Right lobe of liver (tissue), 4 donors: ENCODE measurements at regions not wholly inside any gene's neighbourhood (a gene's known extent, or its start where the extent isn't known, plus 50 kb on each side); places are given as distances from the start of the nearest gene placed in this dataset.

Experiments
- CTCF ChIP-seq, 4 donors: fragments of 200-600 bp in 3 of 4; fragments of 450-650 bp in 1 of 4; IDR thresholded peaks; one replicate each; pipeline versions ENCODE4 v1.5.1 to v1.8.0; 2016 to 2022; ENCODE audit warnings: antibody characterized with exemption in 4 of 4, mild to moderate bottlenecking in 2 of 4
- POLR2A ChIP-seq: fragments of 450-650 bp; IDR thresholded peaks from one replicate; pipeline ENCODE4 v1.6.1; 2017; ENCODE audit warnings: antibody characterized with exemption, mild to moderate bottlenecking
- donor health status: DM: no; HTN: no; CAD: no.
- donor health status: DM: no; HTN: no; CAD: no.
- donor health status: DM: no; HTN: yes; CAD: no.

DNA sequence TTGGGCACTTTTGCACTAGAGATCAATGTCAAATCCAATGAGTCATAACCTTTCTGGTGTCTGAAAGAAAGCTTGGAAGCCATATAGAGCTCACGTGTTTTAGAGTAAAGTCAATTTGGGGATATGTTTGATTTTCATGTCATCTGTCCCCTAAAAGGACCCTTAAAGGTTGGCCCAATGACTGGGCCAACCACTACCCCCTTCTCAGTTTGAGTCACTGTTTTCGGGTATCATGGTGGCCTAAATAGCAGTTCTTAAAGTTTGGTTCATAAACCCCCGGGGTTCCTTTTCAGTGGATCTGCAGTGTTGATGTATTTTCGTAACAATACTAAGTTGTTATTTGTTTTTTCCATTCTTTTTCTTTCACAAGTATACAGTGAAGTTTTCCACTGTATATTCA lies 327.6 kb downstream of the PRL start:
- TF ChIP-seq CTCF (IDR thresholded peaks at IDR 0.05) (no peak), POLR2A (no peak)
